ENCODE measurements at regions not wholly inside any gene's neighbourhood (a gene's known extent, or its start where the extent isn't known, plus 50 kb on each side); places are given as distances from the start of the nearest gene placed in this dataset.
"Not testable (repeated sequence)": the region's sequence is repeated elsewhere in the genome, so short reads cannot be mapped to it uniquely, and the experiment has no call there.

DNA sequence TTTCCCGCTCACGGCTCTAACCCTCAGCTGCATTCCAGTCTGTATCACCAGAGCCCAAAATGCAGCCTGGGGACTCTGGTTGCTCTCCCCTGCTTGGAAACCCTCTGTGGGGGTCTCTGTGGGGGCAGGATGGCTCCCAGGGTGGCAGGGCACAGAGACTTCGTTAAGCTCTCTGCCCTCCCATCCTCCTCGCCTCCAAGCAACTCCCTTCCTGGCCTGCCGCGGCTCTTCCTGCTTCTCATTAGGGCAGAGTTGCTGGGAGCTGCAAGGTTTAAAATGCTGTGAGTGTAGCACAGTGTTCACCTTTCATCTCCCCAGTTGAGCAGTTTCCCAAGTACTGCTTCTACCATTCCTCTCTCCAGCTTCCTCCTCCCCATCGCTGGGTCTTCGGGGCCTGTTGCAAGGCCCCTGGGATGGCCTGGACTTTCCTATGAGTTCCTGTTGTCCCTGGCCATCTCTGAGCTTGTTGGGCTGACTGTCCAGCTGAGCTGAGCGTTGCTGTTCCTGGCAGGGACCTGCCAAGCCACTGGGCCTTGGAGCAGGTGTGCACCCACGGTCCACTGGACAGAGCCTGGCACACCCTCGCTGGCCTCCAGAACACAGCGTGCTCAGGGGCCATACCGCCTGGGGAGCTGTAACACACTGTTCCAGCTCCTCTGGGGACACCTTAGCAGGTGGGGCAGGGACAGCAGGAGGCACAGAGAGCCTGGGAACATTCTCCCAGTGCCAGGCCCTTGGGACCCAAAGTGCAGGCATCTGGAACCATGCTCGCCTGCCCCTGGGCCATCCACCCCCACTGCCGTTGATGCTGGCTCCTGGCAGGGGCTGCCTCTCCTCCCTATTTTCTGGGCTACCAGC lies 188.4 kb downstream of the C9orf50 start:
- no peak for DNase-seq

DNA sequence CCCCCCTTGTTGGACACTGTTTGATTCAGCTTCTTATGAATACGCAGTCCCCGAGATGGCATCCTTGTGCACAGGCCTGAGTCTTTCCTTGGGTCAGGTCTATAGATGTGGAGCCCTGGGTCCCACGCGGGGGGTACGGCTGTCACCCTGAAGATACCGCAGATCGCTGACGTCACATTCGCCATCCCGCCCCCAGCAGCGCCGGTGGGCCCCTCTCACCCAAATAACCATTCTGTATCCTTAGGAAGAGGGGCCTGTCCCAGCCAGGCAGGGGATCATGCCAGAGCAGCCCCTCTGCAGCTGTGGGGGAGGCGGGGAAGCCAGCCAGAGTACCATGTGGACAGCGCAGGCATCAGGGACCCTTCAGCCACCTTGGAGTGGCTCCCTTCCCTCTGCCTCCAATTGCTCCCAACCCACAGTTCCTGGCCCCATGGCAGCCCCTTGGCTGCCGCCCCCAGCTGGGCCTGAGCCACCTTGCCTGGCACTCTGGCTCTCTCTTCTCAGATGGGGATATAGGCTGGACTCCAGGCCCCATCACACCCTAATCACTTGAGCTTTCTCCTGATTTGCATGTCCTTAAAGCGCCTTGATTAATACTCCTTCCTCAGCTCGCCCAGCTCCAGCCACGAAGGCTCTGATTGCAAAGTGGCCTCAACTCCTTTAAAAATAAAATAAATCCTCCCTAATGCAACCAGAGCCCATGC lies 189.8 kb downstream of the C9orf50 start:
- DNase-seq = no peak

DNA sequence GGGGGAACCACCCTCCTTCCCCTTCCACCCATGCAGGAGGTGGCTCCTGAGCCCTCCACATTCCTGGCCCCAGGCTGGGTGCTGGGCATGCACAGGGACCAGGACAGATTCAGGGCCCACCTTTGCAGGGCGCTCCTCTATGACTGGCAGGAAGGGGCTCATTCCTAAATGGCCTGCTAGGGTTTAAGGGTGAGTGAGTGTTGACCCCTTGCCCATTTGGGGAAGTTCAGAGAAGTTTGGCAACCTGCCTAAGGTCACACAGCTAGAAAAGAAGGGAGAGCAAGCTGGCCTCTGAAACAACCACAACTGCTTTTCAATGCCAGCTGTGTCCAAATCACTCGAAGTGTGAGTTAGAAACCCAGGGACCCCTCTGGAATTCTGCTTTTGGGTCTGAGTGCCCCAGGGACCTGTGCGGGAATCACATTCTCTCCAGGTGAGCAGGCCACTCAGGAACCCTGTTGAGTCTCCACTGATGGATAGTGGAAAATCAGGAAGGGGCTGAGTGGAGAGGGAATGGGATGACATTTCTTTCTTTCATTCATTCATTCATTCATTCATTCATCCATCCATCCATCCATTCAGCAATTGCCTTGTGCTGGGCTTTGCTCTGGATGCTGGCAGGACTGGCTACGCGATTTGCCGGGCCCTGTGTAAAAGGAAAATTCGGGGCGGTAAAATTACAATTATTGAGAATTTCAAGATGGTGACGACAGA lies 191.9 kb downstream of the C9orf50 start:
- DNase-seq = no peak

DNA sequence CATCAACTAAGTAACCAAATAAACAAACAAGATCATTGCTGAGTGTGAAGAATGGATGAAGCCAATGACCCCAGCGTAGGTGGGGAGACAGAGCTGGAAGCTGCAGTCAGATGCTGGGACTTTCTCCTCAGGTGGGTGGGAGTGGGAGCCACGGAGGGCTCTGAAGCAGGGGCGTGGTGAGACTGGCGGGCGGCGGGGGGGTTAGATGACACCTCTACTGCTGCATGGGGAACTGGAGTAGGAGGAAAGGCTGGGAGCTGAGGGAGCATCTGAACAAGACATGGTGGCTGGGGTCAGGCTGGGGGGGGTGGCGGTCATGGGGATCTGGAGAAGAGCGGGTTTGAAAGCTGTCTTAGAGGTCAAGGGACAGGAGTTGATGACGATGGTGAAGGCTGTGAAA lies 193.8 kb downstream of the C9orf50 start:
- DNase-seq = no peak

DNA sequence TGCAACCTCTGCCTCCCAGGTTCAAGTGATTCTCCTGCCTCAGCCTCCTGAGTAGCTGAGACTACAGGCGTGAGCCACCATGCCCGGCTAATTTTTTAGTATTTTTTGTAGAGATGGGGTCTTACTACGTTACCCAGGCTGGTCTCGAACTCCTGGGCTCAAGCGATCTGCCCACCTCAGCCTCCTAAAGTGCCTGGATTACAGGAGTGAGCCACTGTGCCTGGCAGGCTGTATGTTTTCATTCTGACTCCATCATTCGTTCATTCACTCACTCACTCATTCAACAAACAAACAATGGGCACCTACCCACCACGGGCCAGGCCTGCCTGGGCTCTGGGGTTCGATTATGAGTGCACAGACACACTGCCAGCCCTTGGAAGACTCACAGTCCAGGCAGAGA lies 197.1 kb downstream of the C9orf50 start:
- not testable (repeated sequence) for DNase-seq

DNA sequence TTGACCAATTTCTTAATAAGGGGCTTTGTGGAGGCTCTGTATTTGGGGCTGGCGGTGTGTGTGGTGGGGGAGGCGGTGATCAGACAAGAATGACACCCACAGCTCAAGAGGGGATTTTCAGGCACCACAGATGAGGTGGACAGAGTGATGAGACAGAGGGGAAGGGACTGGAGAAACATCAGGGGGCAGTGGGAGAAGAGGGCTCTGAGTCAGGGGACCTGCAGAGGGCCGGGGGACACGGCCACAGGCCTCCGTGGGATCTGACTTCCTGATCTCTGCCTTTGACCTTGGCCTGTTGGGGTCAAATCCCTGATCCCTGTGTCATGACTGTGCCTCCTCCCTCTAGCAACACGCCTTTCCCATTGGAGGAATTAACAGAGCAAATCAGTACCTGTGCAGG lies 197.7 kb downstream of the C9orf50 start:
- DNase-seq = no peak

DNA sequence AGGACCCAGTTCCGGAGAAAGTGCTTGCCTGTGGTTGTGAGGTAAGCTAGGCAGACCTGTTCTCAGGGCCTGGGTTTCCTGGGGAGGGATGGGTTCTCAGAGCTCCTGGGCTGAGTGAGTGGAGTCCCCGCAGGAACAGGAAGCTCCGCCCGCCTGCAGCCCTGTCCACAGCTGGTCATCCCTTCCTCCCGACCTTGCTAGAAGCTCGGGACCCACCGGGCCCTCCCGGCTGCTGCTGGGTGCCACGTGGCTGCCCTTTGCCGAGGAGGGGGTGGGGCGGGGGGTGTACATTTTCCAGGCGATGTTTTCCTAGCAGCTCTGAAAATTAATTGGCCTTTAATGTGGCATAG lies 198.1 kb downstream of the C9orf50 start:
- no peak for DNase-seq

DNA sequence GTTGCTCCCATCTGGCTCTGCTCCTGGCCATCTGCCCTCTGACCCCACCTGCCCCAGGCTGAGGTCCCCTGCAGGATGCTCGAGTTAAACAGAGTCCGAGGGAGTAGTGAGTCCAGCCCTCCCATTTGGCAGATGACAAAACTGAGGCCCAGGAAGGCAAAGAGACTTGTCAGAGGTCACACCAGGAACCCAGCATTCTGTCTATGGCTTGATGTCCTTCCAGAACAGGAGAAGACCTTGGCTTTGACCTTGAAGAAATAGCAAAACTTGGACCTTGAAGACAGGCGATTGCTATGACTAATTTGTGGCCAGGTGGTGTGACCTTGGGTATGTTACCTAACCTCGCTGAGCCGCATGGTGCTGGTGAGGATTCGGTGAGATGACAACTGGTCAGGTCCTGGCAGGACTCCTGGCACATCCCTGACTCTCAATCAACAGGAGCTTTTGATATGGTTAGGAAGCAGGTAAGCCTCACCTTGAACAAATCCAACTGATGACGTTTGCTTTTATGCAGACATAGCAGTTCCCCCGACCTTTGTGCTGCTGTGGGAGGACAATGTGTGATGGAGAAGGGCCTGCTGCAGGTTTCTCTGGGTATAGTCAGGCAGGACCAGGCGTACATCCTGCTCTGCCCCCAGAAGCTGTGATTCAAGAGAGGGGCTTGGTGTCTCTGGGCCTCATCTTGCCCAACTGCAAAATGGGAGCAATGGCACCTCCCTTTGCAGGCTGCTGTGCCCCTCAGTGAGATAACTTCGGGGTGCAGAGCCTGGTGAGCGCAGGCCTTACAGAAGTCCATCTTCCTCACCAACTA lies 198.7 kb downstream of the C9orf50 start:
- no peak for DNase-seq

DNA sequence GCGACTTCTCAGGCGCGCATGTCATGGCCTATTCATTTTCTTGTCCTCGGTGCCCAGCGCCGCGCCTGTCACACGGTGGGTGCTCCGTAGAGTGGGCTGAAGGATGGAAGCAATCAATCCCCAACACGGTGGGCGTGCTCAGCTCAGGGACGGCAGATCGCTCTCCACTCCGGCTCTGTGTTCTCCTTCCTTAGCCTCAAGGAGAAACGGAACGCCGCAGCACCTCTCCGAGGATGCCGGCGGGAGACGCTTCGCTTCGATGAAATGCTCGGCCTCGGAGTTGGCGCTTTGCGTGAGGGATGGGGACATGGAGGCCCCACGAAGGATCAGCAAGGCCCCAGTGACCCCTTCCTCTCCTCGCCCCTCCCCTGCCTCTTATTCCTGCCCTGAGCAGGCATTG lies 199.5 kb downstream of the C9orf50 start:
- no peak for DNase-seq

DNA sequence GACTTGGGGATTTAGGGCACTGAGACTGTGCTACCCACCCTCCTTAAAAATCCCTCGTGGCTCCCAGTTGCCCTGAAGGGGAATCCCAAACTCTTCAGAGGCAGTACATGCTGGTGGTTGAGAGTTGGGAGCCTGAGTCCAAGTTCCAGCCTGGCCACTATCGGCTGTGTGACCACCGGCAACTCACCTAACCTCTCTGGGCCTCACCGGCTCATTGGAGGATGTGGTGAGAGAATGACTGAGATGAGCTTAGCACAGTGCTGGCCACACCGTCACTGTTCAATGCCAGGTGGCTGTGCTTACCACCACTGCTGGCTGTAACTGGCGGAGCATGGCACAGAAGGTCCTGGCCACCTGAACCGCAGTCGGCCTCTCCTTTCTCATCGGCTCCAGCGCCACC lies 200.2 kb downstream of the C9orf50 start:
- DNase-seq = no peak

DNA sequence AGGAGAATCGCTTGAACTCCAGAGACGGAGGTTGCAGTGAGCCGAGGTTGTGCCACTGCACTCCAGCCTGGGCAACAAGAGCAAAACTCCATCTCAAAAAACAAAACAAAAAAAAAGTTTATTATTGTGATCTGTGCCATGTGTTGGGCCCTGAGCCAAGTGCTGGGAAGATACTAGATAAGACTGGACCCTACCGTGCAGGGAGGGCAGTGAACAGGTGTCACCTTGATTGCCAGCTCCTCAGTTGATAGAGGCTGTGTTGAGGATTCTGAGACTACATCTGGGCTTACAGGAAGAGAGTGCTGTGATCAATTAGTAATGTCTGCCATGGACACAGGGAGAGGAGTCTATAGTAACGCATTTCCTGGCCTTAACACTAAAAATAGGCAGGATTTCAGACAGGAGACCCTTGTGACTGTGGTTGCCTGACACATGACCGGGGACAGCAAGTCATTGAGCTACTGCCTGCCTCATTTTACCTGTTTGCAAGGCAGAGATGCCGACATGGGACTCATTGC lies 201.5 kb downstream of the C9orf50 start:
- DNase-seq = no peak

DNA sequence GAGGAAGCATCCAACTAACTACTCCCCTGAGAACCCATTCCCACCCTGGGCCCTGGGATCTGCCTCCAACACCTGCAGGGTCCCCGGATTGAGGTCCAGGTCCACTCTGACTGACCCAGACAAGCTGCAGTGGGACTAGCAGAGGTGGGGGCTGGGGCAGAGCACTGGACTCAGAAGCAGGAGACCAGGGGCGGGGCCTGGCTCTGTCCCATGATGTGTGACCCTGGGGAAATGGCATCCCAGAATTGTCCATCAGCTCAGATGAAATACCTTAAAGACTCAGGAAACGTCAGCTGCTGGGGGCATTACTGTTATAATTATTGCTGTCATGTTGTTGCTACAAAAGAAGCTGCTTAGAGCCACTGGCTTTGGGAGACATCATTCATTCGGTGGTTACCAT lies 202.4 kb downstream of the C9orf50 start:
- no peak for DNase-seq

DNA sequence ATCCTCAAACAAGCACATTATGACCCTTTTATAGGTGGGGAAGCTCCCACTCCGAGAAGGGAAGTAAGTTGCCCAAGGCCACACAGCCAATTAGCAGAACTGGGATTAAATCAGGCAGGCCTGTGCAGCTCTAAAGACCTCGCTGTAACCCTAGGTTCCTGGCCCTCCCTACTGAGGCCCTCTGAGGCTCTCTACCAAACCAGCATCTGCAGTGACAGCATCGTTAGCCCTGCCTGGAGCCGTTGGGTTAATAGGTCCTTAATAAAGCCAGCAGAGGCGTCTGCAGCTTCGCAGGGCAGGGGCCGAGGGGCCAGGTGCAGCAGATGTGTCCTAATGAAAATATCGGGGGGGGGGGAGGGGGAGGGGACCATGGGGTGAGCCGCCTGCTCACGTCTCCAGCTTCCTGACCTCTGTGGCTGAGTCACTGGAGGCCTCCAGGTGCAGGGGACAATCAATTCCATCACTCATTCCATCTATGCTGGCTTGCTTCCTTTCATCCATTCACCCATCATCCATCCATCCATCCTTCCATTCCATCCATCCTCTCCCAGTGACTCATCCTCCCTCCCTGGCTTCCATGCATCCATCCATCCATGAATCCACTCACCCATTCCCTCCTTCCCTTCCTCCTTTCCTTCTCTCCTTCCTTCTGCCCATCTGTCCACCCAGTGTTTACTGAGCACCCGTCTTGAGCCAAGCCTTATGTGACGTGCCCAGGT lies 203.9 kb downstream of the C9orf50 start:
- no peak for DNase-seq

DNA sequence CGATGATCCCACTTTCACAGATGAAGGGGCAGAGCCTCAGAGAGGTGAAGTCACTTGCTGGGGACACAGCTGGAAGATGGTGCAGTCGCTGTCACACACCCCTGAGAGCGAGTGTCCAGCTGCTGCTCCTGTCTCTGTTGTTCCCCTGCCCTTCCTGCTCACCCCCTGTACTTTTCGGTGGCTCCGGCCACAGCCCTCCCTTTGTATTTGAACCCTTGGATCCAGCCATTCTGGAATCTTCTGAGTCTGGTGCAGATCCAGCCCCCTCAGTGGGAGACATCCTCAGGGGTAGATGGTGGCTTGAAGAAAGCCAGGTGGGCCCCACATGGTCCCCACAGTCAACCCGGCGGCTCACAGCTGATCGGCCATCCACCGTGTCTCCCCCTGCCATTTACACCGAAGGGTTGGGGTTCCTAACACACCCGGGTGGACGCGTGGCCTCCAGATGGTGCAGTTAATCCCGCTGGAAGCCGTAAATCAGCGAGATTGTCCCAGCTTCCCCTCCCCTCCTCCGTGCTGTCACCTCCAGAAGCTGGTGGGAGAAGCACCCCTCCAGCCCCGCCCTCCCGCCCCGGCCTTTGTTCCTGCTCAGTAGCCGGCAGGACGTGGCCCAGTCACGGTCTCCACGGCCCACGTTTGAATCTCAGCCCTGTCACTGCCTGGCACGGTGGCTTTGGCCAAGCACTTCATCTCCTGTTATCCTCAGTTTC lies 204.8 kb downstream of the C9orf50 start:
- no peak for DNase-seq

DNA sequence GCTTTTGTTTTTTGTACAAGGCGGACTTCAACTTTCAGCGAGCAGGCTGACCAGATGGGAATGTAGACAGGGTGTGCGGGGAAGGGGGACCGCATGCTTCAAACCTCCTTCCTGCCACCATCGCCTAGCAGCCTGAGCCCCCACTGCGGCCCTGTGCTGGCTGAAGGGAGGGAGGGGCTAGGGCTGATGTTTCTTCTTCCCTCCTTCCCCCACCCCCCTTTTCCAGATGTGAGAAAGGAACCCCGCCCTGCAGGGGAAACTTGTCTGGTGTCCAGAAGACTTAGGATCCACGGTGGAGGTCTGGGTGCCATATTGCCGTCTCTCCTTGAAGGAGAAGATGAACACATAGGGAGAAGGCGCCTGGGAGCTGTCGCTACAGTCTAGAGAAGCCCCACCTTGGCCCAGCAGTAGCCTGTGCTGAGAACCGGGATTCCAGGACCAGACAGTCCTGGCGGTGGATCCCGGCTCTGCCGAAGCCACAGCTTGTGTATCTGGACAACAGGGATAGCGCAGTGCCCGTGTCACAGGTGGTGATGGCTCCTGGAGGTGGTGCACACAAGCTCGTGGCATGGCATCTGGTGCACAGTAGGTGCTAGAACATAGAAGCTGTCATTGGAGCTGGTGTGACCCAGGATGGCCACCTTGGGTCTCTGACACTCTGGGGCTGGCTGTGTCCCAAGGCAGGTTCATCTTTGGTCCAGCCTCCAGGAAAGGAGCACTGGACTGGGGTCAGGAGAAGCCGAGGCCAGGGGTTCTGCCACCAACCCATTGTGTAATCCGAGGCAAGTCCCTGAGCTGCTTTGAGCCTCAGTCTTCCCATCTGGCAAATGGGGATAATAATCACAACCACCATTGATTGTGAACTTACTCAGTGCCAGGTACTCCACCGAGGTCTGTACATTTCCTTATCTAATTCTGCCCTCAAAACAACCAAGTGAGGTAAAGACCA lies 205.6 kb downstream of the C9orf50 start:
- no peak for DNase-seq

DNA sequence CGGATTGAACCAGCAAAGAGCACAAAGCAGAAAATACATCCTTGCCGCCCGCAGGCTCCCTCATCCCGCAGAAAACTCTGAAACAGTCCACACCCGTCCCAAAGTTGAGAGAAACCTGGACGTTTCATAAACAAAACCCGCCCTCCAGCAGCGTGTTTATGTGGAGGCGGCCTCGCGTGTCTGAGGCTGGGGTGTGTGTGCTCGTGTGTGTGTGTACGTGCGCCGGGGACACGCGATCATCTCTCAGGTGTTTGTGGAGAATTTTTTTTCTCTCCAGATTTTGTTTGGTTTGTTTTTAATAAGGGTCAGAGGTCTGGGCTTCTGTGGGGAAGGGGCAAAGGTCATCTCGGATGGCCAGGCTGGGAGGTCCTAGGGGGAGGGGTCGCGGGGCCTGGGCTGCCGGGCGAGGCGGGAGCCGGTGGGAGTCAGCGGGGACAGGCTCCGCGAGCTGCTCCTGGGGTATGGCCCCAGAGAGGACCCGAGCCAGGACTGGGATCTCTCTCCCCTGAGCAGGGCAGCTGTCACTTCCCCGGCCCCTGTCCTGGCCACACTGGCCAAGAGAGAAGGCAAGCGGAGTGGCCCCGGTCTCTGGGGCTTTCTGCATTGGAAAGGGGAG lies 206.4 kb downstream of the C9orf50 start:
- DNase-seq = peak in 2 of 5 donors; percentile 38 to 43

DNA sequence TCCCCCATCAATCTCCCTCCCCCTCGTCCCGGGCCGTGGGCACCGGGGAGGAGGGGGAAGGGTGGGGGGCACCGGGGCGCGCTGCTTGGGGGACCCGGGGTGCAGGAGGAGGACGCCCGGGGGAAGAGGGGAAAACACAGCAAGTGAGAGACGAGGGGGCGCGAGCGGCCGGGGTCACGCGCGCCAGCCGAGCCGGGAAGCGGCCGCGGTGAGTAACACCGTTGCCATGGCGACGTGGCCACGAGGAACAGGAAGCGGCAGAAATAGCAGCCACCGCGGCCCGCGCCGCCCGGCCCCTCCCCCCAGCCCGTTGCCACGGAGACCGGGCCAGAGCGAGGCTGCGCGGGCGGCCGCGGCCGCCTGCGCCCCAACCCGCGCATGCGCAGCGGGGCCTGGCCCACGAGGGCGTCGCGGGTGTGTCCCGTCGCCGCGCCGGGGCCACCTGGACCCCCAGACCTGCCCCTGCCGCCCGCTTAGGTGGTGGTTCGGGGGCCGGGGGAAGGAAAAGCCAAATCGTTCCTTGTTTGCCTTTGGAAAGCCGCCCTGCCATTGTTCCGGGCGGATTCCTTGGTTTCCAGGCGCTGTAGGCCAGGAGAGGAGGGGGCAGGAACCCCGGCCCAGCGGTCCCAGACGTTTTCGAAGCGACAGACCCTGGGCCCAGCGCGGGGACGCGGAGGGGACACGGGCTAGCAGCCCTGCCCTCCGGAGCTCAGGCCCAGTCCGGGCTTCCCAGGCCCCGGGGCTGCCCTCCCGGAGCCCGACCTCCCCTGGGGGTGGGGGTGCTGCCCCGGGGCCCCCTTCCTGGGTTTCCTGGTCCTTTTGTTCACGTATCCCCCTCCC lies 207.1 kb downstream of the C9orf50 start:
- DNase-seq = peak; percentile 96 to 99 (median 97)

DNA sequence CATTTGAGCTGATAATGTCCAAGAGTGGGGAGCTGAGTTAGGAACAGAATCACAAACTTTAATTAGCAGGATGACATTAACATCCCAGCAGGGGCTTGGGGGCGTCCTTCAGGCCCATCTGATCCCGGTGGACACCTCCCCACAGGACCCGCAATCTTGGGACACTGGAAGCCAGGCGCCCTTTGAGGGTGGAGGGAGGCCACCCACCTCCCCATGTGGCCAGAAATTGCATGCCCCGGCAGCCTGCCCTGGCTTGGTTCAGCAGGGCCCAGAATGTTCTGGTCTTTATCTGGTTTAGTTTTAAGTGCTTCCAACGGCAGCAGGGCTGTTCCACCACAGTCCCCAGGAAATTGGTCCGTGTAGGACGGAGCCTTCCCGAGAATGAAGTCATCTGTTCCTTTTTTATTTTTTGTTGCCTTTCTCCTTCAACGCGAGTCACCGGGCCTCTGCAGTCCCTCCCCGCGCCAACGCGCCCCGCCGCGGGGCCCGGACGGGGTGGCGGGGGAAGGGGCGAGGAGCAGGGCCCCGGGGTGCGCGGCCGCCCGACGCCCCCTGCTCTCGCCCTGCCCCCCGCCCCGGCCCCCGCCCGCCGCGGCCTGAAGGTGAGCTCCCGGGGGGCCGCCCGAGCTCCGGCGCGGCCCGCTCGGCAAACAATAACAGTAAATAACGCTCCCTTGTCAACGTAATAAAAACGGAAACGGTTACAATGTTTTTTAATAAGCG lies 207.9 kb downstream of the C9orf50 start:
- peak in 4 of 5 donors; percentile 34 to 56 (median 38) for DNase-seq

Data from T-helper 1 cell (primary cell).